Suppressor macrophage treated with lipopolysaccharide for 1 hour (primary cell): ENCODE measurements at regions not wholly inside any gene's neighbourhood (a gene's known extent, or its start where the extent isn't known, plus 50 kb on each side); places are given as distances from the start of the nearest gene placed in this dataset.

Experiments
- DNase-seq, 3 donors: peaks; one replicate each; pipeline ENCODE4 v3.0.0-alpha.2; 2020 to 2022

DNA sequence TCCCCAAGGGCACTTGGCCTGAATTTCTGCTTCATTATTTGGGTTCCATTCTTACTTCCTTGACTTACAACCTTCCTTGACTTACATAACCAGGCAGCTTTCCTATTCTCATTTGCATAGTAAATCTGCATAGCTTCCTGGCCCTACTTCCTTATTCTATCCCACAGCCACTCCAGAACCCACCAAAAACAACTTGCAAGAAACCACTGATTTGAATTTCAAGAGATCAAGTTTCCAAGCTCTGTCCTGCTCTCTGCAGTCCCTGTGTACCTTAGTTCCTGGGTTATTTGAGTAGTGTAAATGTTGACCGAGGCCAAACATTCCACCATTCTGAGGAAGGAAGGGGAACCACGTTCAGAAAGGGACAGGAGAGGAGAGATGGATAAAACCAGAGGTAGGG lies 603.3 kb downstream of the PTPRC start:
- DNase-seq: peak; percentile 28 to 36 (median 30)

DNA sequence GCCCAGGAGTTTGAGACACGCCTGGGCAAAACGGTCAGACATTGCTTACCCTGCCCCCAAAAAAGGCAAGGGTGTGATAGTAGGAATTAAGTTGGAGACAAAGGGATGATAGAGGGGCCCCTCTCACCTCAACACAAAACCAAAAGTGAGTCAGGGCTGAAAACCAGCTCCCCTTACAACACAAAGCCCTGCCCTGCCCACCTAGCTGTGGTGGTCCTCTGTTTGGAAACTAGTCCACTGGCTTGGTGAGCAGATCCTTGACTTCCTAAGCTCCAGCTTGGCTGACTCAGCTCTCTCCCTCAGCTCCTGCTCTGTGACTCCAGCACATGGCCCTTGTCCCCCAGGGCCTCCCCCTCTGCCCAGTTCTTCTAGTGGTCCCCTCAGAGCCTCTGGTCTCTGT lies 603.8 kb downstream of the PTPRC start:
- peak in 1 of 3 donors; percentile 16 for DNase-seq

DNA sequence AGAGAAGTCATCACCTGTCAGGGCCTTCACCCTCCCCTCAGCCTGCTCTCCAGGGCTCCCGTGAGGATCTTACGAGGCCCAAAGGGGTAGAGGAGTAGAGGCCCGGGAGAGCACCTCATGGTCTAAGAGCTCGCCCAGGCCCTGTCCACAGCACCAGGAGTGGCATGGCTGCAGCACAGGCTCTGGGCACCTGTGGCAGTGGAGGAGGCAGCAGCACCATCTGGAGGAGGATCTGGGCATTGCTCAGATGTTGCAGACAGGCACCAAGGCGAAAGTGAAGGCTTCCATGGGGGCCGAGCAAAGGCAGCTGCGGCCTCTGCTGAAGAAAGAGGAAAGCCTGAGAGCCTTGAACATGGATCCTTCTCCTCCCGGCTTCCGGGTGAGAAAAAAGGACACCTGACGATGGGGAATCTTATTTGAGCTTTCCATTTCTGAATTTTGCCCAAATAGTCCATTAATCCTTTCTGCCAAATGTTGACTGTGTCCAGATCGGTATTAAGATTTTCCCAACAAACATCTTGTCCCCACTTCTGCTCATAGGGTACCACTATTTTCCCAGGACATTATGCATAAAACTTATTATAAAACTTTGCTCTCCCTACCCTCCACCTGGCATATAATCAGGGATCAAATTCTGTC lies 604.7 kb downstream of the PTPRC start:
- peak; percentile 52 to 70 (median 62) for DNase-seq

DNA sequence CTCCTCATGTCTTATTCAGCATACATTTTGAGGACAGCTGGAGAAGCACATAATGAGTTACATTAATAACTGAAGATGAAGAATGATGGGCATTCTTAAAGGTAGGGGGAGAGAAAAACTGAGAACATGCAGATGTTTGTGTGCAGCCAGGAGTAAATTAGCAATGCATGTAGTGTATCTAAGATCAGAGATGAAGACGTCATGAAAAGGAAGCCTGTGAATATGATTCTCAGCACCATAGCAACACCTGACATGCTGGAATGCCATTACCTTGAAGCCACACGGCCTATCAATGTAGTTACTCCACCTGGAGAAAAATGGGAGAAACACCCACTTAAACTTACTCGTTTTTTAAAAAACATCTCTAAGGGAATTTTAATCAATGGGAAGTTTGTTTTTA lies 607.1 kb downstream of the PTPRC start:
- DNase-seq: peak in 1 of 3 donors; percentile 9

DNA sequence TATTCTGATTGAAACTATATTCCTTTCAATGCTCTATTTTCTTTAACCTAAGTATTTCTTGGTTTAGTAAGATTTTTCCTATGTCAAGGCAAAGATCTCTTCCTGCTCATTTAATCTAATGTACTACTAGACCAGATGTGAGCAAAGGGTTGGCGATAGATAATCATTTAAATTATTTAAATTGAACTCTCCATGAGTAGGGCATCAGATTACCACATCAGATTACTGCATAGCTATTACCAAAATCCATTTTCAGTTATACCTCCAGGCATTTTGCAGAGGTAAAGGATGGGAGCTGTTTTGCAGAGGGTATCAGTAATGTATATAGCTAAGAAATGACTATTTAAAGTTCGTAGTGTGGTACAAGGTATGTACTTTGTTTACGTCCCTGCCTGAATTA lies 607.9 kb downstream of the PTPRC start:
- no peak for DNase-seq

DNA sequence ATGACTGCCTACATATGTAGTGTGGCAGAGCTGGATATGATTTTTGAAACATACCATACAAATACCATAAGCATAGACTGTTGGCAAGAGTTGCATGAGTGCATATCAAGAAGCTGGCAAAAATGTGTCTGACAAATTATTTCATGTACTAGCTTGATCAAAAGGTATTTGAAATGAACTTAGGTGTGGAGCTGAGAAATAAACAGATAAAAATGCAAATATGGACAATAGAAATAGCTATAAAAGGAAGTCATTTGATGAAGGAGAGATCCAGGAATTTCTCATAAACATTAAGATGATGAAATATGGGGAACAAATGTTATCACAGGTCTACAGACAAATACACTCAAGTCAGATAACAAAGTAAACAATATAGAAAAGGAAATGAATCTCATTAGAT lies 609.1 kb downstream of the PTPRC start:
- no peak for DNase-seq

DNA sequence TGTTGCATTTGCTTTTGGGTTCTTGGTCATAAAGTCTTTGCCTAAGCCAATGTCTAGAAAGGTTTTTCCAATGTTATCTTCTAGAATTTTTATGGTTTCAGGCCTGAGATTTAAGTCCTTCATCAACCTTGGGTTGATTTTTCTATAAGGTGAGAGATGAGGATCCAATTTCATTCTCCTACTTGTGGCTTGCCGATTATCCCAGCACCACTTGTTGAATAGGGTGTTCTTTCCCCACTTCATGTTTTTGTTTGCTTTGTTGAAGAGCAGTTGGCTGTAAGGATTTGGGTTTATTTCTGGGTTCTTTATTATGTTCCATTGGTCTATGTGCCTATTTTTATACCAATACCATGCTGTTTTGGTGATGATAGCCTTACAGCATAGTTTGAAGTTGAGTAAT lies 615.2 kb downstream of the PTPRC start:
- DNase-seq: peak in 1 of 3 donors; percentile 0

DNA sequence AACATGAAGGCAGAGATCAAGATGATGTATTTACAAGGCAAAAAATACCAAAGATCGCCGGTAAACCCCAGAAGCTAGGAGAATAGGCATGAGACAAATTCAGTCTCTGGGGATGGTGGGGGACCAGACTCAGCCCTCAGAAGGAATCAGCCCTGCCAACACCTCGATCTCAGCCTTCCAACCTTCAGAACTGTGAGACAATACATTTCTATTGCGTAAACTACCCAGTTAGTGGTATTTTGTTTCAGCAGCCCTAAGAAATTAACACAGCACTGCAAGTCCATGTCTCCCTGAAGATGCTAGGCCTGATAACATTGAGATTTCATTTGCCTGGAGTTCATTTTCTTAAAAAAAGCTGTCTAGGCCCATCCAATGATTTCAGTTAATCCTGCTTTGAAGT lies 622.5 kb downstream of the PTPRC start:
- no peak for DNase-seq

DNA sequence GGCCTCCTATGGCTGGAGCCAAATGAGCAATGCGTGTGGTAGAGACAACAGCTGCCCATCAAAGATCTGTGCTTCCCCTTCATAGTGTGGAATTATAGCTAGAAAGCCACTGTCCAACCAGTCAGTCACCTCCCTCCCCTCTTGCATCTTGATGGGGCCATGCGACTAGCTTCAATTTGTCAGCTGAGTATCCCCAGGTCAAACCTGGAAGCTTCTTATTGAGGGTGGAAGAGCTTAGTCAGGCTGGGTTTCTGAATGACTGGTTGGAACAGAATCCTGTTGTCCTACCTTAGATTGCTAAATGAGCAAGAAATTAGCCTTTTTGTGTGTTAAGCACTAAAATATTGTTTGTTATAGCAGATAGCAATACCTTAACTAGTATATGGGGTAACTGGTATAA lies 625.4 kb downstream of the PTPRC start:
- no peak for DNase-seq

DNA sequence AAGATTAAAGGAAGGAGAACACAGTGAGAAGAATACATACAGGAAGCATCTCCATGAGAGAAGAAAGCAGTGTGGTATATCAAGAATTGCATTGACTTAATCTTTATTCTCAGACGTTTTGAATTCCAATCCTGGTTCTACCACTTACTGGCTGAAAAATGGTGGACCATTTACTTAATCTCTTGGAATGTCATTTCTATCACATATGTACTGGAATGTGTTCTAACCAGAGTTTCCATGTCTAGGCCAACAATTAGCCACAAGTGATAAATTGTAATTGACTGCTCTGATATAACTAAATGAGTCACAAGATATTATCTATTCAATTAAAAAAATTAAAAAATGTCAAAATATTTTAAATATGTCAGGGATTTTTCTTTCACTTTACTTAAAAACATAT lies 626.1 kb downstream of the PTPRC start:
- no peak for DNase-seq

DNA sequence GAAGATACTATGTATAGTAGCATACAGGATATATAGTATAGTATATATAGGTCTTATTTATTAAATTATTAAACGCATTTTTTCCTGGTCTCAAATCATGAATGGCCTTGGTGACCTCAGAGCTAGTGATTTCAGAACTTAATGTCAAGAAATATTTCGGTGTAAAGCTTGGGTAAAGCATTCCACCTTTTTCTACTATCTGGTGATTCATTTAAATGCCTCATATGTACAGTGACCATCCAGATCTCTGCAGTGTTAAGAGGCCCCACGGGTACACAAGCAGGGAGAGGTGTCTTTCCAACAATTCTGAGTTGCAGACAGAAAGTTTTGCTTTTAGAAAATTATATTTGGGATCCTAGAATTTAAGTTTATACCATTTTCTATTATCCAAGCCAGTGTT lies 626.5 kb downstream of the PTPRC start:
- no peak for DNase-seq

DNA sequence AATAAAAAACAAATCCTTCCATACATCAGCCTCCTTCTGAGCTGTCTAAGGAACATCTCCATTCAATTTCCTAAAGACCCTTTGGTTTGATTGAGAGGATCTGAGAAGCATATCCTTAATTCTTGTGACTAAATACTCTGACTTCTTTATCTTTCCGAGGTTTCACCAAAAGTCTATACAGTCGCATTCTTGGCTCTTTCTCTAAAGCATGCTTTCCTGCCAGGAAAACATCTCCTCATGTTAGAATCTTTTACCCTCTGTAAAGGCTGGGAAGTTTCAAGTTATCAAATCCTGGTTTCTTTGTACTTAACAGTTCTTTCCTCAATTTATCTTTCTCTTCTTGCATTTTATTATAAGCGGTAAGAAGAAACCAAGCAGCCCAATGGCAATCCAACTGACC lies 630.4 kb downstream of the PTPRC start:
- no peak for DNase-seq

DNA sequence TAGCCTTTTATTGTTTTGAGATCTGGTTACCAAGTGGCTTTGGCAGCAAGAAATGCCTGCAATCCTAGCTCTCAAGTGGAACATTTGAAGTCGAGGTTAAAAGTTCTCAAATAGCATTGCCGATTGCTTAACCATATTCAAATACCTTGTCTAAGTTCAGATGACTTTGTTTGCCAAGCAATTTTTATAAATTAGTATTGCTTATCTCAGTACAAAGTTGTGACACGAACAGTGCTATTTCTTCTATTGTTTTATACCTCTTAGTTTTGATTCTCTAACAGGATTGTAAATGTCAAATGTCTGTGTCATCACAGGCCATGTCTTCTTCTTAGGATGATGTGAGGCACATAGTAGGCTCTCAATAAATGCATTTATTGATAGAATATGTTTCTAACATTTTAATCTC lies 633.3 kb downstream of the PTPRC start:
- no peak for DNase-seq

DNA sequence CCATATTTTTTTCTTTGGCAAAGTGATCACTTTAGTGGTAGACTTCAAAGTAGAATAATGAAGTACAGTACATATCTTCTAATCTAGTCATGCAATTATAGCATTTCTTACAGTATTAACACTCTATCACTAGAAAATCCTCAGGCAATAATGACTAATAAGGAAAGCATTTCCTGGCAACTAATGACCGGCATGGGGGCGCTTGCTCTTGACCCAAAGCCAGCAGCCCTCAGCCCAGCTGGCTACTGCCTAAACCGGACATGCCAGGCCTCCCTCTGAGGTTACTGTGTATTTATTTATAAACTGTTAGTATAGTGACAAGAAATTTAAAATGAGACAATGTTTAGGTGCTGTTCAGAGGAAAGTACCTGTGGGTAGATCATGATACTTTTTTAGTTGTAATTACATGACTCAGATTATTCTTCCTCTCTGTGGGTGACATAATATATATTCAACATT lies 633.8 kb downstream of the PTPRC start:
- DNase-seq: no peak

DNA sequence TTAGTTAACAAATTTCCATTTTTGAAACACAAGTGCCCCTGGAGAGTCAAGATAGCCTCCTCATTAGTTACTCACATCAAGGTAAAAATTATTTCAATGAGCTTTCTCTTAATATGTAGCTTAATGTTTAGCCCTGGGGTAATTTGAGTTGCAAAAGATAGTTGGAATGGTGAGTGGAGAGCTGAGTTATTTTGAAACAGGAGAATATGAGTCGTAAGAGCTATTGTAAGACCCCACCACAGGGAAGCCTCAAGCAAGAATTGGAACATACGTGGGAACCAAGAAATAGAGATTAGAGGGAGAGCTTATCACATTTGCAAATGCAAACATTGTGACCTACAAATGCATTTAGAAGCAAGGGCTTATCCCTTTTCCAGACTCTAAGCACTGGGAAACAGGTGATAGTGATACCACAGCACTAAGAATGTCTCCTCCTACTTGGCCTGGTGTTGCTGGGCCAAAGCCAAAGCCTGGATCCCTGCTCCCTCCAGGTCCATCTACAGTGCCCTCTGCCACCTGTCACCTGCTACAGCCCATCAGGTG lies 635.1 kb downstream of the PTPRC start:
- DNase-seq: no peak

DNA sequence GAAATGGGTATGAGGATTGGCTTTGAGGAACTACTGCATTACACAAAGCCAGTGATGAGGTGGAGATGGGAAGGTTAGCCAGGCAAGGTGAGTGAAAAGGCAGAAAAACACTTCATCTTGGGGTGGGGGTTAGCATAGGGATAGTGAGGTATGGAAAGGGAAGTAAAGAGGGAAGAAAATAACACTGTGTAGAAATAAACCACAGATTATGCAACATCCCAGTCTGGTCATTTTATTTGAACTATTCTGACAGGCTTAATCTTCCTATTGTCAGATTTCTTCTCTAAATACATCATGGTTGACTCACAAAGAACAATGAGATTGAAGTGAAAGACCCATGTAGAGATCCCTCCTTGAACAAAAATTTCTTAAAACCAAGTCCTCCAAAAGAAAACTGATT lies 640.2 kb downstream of the PTPRC start:
- DNase-seq: peak; percentile 28 to 77 (median 60)

DNA sequence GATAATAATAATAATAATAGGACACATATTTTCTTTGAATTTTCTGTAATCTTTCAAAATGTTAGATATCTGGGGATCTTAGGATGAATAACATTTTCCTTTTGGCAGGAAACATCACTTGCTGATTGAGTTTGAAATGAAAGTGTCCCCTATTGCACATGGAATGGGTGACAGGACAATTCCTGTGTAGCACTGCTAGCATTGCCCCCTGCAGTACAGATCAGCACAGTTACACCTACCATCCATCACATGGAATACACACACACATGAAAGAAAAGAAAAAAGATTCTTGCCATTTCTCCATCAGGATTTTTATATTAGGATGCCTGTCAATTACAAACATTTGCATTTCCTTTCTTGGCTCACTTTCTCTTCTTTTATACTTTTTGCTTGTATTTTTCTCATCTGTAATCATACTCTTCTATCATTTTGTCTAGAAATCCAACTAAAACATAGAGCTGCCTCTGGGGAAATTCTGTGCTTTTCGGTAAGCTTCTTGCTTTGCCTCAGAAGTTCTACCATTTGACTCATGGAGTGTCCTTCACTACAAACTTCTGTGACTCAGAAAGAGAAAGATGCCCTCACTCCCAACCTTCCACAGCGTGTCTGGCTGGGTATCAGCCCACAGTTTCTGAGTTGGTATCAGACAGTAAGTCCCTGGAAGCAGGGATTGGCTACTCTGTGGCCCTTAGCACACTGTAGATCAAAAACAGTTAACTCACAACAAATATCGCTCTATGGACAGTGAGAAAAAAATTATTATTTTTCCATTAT lies 641.2 kb downstream of the PTPRC start:
- DNase-seq: peak; percentile 44 to 73 (median 67)

DNA sequence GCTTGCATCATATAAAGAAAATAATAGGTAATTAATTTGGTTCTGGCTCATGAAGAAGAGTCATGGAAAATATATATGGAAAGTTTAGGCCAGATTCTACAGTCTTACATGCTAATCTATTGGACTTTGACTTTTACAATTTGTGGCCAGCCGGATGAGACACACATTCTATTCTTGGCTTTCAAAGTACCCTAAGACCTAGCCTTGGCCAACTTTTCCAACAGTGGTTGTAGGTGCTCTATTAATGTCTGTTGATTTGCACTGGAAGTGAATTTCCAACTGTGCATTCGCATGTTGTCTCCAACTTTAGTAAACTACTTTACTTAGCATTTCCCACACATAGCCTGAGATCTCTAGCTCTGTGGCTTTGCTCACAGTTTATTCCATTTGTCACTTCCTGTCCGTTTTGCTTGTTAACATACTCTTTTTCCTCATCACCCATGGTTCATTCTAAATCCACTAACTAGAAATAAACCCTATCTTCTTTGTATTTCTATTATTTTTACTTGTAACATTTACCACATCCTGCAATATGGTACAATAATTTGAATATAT lies 644.0 kb downstream of the PTPRC start:
- no peak for DNase-seq

DNA sequence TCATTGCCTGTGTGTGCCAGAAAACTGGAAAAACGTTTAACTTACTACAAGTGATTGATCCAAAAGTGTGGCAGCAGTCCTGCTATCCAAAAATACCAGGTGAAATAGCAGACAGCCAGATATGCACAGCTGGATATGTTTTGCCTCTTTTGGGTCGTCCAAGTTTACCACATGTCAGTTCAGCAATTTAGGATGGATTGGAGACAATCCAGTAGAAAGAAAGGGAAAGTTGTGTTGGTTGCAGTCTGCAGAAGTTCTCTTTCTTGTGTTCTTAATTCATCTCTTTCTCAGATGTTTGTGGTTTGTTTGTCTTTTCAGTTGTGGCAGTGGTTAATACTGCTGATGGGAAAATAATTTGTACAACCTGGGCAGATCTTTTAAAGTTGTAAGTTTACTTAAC lies 645.0 kb downstream of the PTPRC start:
- DNase-seq: peak in 1 of 3 donors; percentile 12

DNA sequence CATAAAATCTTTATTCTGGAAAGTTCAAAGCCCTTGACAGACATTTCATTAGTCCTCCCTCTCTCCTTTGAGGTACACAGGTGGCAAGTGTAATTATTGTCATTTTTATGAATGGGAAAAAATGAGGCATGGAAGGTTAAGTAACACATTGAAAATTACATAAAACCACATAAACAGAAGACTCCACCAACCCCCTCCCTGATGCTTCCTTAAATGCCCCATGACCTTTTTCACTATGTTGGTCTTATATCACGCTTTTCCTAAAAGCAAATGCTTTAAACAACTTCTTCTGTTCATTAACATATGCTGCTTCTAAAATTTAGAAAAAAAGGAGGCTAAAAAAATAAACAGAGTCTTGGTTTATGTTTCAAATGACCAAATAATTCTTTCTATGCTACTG lies 648.4 kb downstream of the PTPRC start:
- DNase-seq: no peak

DNA sequence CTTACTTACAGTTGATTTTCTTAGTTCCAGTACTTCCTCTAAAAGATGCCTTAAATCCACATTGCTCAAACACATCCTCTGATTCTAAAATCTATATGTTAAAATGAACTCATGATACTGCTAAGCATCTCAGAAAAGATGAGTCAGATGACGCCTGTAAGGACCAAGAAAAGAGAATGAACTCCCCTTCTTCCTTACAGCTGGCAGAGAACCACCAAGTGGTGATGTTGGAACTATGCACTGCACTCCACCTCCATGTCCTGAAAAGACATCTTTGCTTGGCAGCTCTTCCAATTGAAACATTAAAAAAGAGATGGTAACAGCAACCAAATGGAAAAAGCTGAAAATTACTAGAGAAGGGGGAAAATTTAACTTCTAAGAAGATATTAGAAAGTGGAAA lies 648.8 kb downstream of the PTPRC start:
- peak in 2 of 3 donors; percentile 34 to 37 for DNase-seq

DNA sequence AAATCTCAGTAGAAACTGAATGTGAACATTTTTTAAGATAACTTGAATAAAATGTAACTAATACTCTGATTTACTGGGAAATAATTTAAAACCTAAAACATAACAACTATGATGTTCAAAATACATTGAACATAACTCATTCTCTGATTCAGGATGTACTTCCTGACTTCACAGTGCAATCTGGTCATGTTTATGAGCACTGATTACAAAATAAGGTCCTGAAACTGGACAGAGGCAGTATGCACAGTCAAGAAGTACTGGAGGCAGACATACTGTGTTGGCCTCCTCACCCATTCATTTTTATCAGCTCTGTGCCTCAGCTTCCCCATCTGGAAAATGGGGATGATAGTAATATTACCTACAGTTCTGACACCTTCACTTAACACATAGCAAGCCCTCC lies 651.3 kb downstream of the PTPRC start:
- no peak for DNase-seq

DNA sequence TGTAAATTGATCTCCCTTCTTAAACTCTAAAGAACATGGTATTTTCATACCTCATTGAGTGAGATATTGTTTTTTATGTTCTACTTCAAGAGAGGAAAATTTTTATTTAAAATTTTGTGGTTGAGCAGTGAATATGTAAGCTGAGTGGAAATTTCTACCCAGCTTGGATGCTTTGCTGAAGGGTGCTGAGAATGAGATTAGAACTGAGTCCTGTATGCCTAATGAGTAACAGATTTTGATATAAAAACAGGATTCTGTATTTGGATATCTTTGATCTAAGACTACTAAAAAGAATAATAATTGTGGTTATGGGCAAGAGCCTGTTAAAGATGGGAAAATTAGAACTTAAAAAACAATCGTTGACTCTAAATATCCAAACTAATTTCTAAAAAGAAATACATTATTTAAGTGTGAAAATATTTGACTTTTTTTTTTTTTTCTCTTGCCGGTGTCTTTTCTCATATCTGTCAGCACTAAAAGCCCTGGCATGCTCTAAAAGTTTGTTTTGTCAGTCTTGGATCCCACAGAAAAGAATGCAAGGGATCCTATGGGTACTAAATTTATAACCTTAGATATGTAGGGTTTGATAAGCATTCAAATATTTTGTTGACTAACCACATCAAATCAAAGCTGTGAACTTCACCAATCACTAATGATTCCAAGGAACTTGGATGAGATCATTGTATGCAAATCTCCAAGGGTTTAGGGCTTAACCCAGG lies 652.3 kb downstream of the PTPRC start:
- DNase-seq: no peak
